ENCODE measurements at regions not wholly inside any gene's neighbourhood (a gene's known extent, or its start where the extent isn't known, plus 50 kb on each side); places are given as distances from the start of the nearest gene placed in this dataset.

DNA sequence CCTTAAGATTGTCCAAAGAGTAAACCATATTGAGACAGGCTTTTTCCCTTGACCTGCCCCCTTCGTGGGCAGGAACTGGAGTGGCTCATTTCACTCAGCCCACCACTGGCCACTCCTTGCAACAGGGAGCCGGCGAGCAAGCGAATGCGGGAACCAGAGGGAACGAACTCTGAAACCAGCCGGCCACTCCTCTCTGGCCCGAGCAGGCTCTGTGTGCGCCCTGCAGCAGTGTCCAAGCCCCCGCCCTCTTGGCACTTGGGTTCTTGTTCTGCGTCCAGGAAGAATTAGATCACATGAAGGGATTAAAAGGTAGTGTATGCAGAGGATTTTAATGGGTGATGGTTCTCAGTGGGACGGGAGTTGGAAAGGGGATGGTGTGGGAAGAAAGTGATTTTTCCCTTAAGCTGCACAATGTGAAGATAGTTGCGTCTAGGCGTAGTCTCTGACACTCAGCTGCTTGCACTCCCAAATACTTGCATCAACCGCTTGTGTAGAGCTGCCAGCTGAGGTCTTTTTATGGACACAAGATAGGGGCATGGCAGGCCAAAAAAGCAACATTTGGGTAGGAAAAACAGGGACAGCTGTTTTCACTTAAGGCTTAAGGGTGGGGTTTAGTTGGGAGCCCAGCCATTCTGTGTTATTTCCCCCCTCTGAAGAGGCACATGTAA lies 1209.7 kb upstream of the PCDH20 start:
- Histone ChIP-seq H3K27me3 (replicated peaks in 2 of 5; ENCODE audit: control insufficient read depth in 4 of 5, insufficient read depth in 5 of 5, low read length in 4 of 5) (no peaks in the 10 kb centered on the region), H3K36me3 (ENCODE audit: control insufficient read depth in 4 of 4, insufficient read depth in 4 of 4, low read length in 3 of 4) (no peaks in the 10 kb centered on the region), H3K4me3 (ENCODE audit: control insufficient read depth in 1 of 7, extremely low read depth in 1 of 7, insufficient read depth in 4 of 7, low read depth in 2 of 7, low read length in 6 of 7) (no peak overlapping the region), H3K4me1 (ENCODE audit: control extremely low read depth in 1 of 4, control insufficient read depth in 4 of 4, insufficient read depth in 4 of 4, low read length in 3 of 4) (no peaks in the 10 kb centered on the region), H3K9me3 (ENCODE audit: control extremely low read depth in 1 of 5, control insufficient read depth in 4 of 5, insufficient read depth in 2 of 5, low read depth in 1 of 5, low read length in 4 of 5) (no peaks in the 10 kb centered on the region), H3K27ac (ENCODE audit: insufficient read depth in 1 of 2, low read depth in 1 of 2, low read length in 2 of 2, poor library complexity in 1 of 2, severe bottlenecking in 2 of 2) (no peak overlapping the region)
- POLR2A ChIA-PET, result no interaction called here
- CTCF ChIA-PET, result no interaction called here
- WGBS (ENCODE audit: insufficient coverage), result 98% methylated on average over 15 of the region's 15 CpGs
- no peak for DNase-seq

DNA sequence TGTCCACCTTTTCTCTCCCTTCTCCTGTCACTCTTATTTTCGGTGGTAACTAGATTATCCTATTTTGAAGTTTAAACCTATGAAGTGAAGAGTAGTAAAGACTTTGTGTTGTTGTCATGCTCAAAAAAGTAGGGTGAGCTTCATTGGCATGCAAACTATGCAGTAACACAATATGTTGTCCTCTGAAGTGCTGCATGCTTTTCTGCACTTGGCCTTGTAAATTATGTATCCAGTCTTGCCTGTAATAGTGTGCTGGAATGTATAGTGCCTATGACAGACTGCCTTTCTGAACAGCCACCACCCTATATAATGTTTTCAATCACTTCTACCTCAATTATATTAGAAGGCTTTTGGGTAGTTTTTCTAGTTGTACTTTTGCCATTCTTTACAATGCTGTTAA lies 1198.2 kb upstream of the PCDH20 start:
- H3K27ac ChIP-seq (ENCODE audit: insufficient read depth in 1 of 2, low read depth in 1 of 2, low read length in 2 of 2, poor library complexity in 1 of 2, severe bottlenecking in 2 of 2), result no peak overlapping the region
- no peaks in the 10 kb centered on the region for H3K27me3 ChIP-seq (replicated peaks in 2 of 5; ENCODE audit: control insufficient read depth in 4 of 5, insufficient read depth in 5 of 5, low read length in 4 of 5)
- no peaks in the 10 kb centered on the region for H3K36me3 ChIP-seq (ENCODE audit: control insufficient read depth in 4 of 4, insufficient read depth in 4 of 4, low read length in 3 of 4)
- H3K4me3 ChIP-seq (ENCODE audit: control insufficient read depth in 1 of 7, extremely low read depth in 1 of 7, insufficient read depth in 4 of 7, low read depth in 2 of 7, low read length in 6 of 7), result no peak overlapping the region
- ChIA-PET CTCF (no interaction called here), POLR2A (no interaction called here)
- no peak for DNase-seq
- H3K9me3 ChIP-seq (ENCODE audit: control extremely low read depth in 1 of 5, control insufficient read depth in 4 of 5, insufficient read depth in 2 of 5, low read depth in 1 of 5, low read length in 4 of 5), result no peaks in the 10 kb centered on the region
- WGBS (ENCODE audit: insufficient coverage), result no CpG with 5 or more reads among the region's 1 CpG
- no peaks in the 10 kb centered on the region for H3K4me1 ChIP-seq (ENCODE audit: control extremely low read depth in 1 of 4, control insufficient read depth in 4 of 4, insufficient read depth in 4 of 4, low read length in 3 of 4)

DNA sequence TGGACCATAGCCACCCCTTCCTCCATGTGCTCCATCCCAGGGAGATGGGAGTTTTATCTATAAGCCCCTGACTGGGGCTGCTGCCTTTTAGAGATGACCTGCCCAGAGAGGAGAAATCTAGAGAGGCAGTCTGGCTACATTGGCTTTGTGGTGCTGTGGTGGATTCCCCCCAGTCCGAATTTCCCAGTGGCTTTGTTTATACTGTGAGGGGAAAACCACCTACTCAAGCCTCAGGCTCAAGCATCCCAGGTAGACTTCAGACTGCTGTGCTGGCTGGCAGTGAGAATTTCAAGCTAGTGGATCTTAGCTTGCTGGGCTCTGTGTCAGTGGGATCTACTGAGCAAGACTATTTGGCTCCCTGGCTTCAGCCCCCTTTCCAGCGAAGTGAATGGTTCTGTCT lies 1195.7 kb upstream of the PCDH20 start:
- Histone ChIP-seq H3K36me3 (ENCODE audit: control insufficient read depth in 4 of 4, insufficient read depth in 4 of 4, low read length in 3 of 4) (no peaks in the 10 kb centered on the region), H3K27me3 (replicated peaks in 2 of 5; ENCODE audit: control insufficient read depth in 4 of 5, insufficient read depth in 5 of 5, low read length in 4 of 5) (no peaks in the 10 kb centered on the region), H3K27ac (ENCODE audit: insufficient read depth in 1 of 2, low read depth in 1 of 2, low read length in 2 of 2, poor library complexity in 1 of 2, severe bottlenecking in 2 of 2) (no peak overlapping the region), H3K4me3 (ENCODE audit: control insufficient read depth in 1 of 7, extremely low read depth in 1 of 7, insufficient read depth in 4 of 7, low read depth in 2 of 7, low read length in 6 of 7) (no peak overlapping the region), H3K4me1 (ENCODE audit: control extremely low read depth in 1 of 4, control insufficient read depth in 4 of 4, insufficient read depth in 4 of 4, low read length in 3 of 4) (no peaks in the 10 kb centered on the region), H3K9me3 (ENCODE audit: control extremely low read depth in 1 of 5, control insufficient read depth in 4 of 5, insufficient read depth in 2 of 5, low read depth in 1 of 5, low read length in 4 of 5) (no peaks in the 10 kb centered on the region)
- ChIA-PET CTCF (no interaction called here), POLR2A (no interaction called here)
- WGBS (ENCODE audit: insufficient coverage), result 100% methylated on average over 1 of the region's 2 CpGs
- DNase-seq, result no peak

DNA sequence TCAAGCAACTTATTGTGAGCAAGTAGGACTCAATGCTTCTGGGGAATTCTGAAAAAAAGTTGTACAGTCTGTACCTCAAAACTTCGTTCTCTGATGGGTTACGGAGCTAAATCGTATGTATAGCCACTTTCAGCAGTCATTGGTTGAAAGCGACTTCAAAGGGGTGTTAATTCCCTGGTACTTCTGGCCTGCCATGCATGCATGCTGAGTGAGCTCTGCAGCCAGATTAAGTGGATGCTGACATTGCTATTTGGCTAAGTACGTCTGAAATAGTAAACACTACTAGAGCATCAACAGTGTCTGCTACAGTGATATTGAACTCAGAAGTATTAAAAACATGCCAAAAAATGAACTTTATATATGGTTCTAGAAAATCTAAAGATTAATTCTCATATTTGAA lies 1183.1 kb upstream of the PCDH20 start:
- Histone ChIP-seq H3K36me3 (ENCODE audit: control insufficient read depth in 4 of 4, insufficient read depth in 4 of 4, low read length in 3 of 4) (no peaks in the 10 kb centered on the region), H3K27ac (ENCODE audit: insufficient read depth in 1 of 2, low read depth in 1 of 2, low read length in 2 of 2, poor library complexity in 1 of 2, severe bottlenecking in 2 of 2) (no peak overlapping the region), H3K4me1 (ENCODE audit: control extremely low read depth in 1 of 4, control insufficient read depth in 4 of 4, insufficient read depth in 4 of 4, low read length in 3 of 4) (no peaks in the 10 kb centered on the region), H3K4me3 (ENCODE audit: control insufficient read depth in 1 of 7, extremely low read depth in 1 of 7, insufficient read depth in 4 of 7, low read depth in 2 of 7, low read length in 6 of 7) (no peak overlapping the region), H3K9me3 (ENCODE audit: control extremely low read depth in 1 of 5, control insufficient read depth in 4 of 5, insufficient read depth in 2 of 5, low read depth in 1 of 5, low read length in 4 of 5) (no peaks in the 10 kb centered on the region), H3K27me3 (replicated peaks in 2 of 5; ENCODE audit: control insufficient read depth in 4 of 5, insufficient read depth in 5 of 5, low read length in 4 of 5) (no peaks in the 10 kb centered on the region)
- WGBS (ENCODE audit: insufficient coverage), result 94% methylated on average over 4 of the region's 5 CpGs
- ChIA-PET CTCF (no interaction called here), POLR2A (no interaction called here)
- no peak for DNase-seq

DNA sequence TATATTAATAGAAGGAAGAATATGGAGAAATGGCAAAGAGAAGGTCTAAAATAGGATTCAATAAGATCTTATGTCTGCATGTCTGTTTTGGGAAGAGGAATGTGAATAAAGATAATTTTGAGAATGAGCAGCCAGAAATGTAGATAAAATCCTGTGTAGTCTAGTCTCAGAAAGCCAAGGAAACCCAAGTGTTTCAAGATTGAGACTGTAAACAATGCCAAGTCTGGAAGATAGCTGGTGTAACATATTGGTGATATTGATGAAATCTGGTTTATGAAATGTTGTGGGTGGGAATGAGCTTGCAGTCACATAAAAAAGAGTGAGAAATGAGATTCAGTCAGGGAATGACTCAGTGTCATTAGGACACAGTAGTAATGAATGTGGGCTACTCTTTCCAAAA lies 1180.3 kb upstream of the PCDH20 start:
- Histone ChIP-seq H3K4me3 (ENCODE audit: control insufficient read depth in 1 of 7, extremely low read depth in 1 of 7, insufficient read depth in 4 of 7, low read depth in 2 of 7, low read length in 6 of 7) (no peak overlapping the region), H3K9me3 (ENCODE audit: control extremely low read depth in 1 of 5, control insufficient read depth in 4 of 5, insufficient read depth in 2 of 5, low read depth in 1 of 5, low read length in 4 of 5) (no peaks in the 10 kb centered on the region), H3K27ac (ENCODE audit: insufficient read depth in 1 of 2, low read depth in 1 of 2, low read length in 2 of 2, poor library complexity in 1 of 2, severe bottlenecking in 2 of 2) (no peak overlapping the region), H3K36me3 (ENCODE audit: control insufficient read depth in 4 of 4, insufficient read depth in 4 of 4, low read length in 3 of 4) (no peaks in the 10 kb centered on the region), H3K4me1 (ENCODE audit: control extremely low read depth in 1 of 4, control insufficient read depth in 4 of 4, insufficient read depth in 4 of 4, low read length in 3 of 4) (no peaks in the 10 kb centered on the region), H3K27me3 (replicated peaks in 2 of 5; ENCODE audit: control insufficient read depth in 4 of 5, insufficient read depth in 5 of 5, low read length in 4 of 5) (no peaks in the 10 kb centered on the region)
- POLR2A ChIA-PET, result no interaction called here
- CTCF ChIA-PET, result no interaction called here
- no peak for DNase-seq

DNA sequence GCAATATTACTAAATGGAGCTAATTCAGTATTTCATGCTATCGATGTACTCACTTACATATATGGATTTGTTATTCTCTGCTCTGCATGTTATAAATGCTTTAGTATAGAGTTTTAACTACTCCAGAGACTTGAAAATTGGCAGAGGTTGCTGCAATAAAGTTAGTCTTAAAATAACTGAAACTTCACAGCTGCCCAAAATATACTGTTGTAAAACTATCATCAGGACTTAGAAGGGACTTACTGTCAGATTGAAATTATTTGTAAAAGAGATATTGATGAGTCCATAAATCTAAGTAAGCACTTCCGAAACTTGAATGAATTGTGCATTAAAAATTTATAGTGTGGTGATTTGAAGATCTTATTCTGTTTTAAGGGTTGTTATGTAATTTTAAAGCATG lies 1178.2 kb upstream of the PCDH20 start:
- H3K4me3 ChIP-seq (ENCODE audit: control insufficient read depth in 1 of 7, extremely low read depth in 1 of 7, insufficient read depth in 4 of 7, low read depth in 2 of 7, low read length in 6 of 7), result no peak overlapping the region
- DNase-seq, result no peak
- H3K27ac ChIP-seq (ENCODE audit: insufficient read depth in 1 of 2, low read depth in 1 of 2, low read length in 2 of 2, poor library complexity in 1 of 2, severe bottlenecking in 2 of 2), result no peak overlapping the region
- 100% methylated on average over 1 of the region's 2 CpGs for WGBS (ENCODE audit: insufficient coverage)
- no peaks in the 10 kb centered on the region for H3K36me3 ChIP-seq (ENCODE audit: control insufficient read depth in 4 of 4, insufficient read depth in 4 of 4, low read length in 3 of 4)
- POLR2A ChIA-PET, result no interaction called here
- H3K4me1 ChIP-seq (ENCODE audit: control extremely low read depth in 1 of 4, control insufficient read depth in 4 of 4, insufficient read depth in 4 of 4, low read length in 3 of 4), result no peaks in the 10 kb centered on the region
- H3K27me3 ChIP-seq (replicated peaks in 2 of 5; ENCODE audit: control insufficient read depth in 4 of 5, insufficient read depth in 5 of 5, low read length in 4 of 5), result no peaks in the 10 kb centered on the region
- H3K9me3 ChIP-seq (ENCODE audit: control extremely low read depth in 1 of 5, control insufficient read depth in 4 of 5, insufficient read depth in 2 of 5, low read depth in 1 of 5, low read length in 4 of 5), result no peaks in the 10 kb centered on the region
- CTCF ChIA-PET, result no interaction called here

DNA sequence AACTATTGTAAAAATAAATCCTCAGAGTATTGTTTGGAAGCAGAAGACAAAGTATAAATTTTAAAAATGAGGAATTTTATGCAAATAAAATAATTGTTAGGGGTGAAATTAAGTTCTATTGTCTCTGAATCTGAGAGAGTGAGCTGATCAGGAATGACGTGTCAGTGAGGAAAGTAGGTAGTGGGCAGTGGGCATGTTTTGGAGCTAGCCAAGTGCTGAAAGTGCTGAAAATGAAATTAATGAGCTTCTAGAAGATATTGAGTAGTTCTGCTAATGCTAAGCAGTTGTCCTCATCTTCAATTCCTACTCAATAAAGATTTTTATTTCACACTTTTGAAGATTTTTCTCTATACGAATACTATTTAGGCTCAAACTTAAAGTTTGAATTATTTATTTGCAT lies 1167.8 kb upstream of the PCDH20 start:
- WGBS (ENCODE audit: insufficient coverage), result no CpG with 5 or more reads among the region's 2 CpGs
- ChIA-PET POLR2A (no interaction called here), CTCF (no interaction called here)
- no peak for DNase-seq
- no peaks in the 10 kb centered on the region for H3K36me3 ChIP-seq (ENCODE audit: control insufficient read depth in 4 of 4, insufficient read depth in 4 of 4, low read length in 3 of 4)
- H3K27me3 ChIP-seq (replicated peaks in 2 of 5; ENCODE audit: control insufficient read depth in 4 of 5, insufficient read depth in 5 of 5, low read length in 4 of 5), result no peaks in the 10 kb centered on the region
- H3K4me1 ChIP-seq (ENCODE audit: control extremely low read depth in 1 of 4, control insufficient read depth in 4 of 4, insufficient read depth in 4 of 4, low read length in 3 of 4), result no peaks in the 10 kb centered on the region
- no peak overlapping the region for H3K27ac ChIP-seq (ENCODE audit: insufficient read depth in 1 of 2, low read depth in 1 of 2, low read length in 2 of 2, poor library complexity in 1 of 2, severe bottlenecking in 2 of 2)
- H3K9me3 ChIP-seq (ENCODE audit: control extremely low read depth in 1 of 5, control insufficient read depth in 4 of 5, insufficient read depth in 2 of 5, low read depth in 1 of 5, low read length in 4 of 5), result no peaks in the 10 kb centered on the region
- no peak overlapping the region for H3K4me3 ChIP-seq (ENCODE audit: control insufficient read depth in 1 of 7, extremely low read depth in 1 of 7, insufficient read depth in 4 of 7, low read depth in 2 of 7, low read length in 6 of 7)
